ENCODE measurements at regions not wholly inside any gene's neighbourhood (a gene's known extent, or its start where the extent isn't known, plus 50 kb on each side); places are given as distances from the start of the nearest gene placed in this dataset.

DNA sequence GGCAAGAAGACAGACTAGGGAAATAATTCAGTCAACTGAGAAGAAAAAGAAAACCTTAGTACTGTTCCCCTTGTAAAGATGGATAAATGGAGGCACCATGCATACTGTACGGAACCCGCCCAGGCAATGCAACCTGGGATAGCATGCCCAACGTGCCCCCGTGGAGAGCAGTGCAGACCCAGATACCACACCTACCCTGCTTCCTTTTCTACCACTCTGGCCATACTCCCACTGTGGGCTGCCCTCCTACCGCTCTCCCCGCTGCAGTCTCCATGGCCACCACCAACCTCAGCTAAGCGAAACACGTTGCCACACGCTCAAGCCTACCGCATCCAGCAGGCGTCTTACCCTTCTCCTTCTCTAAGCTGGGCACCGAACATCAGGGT lies 117.4 kb upstream of the SERPIND1 start:
- no peak for TF ChIP-seq HEYL (CRISPR knock-in tag; IDR thresholded peaks at IDR 0.05)
- TF ChIP-seq, protein P1, sequence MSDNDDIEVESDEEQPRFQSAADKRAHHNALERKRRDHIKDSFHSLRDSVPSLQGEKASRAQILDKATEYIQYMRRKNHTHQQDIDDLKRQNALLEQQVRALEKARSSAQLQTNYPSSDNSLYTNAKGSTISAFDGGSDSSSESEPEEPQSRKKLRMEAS (IDR thresholded peaks at IDR 0.05): no peak
- no peak for TF ChIP-seq POLR2A (IDR thresholded peaks at IDR 0.05; ENCODE audit: low read length)
- TF ChIP-seq, protein P2, sequence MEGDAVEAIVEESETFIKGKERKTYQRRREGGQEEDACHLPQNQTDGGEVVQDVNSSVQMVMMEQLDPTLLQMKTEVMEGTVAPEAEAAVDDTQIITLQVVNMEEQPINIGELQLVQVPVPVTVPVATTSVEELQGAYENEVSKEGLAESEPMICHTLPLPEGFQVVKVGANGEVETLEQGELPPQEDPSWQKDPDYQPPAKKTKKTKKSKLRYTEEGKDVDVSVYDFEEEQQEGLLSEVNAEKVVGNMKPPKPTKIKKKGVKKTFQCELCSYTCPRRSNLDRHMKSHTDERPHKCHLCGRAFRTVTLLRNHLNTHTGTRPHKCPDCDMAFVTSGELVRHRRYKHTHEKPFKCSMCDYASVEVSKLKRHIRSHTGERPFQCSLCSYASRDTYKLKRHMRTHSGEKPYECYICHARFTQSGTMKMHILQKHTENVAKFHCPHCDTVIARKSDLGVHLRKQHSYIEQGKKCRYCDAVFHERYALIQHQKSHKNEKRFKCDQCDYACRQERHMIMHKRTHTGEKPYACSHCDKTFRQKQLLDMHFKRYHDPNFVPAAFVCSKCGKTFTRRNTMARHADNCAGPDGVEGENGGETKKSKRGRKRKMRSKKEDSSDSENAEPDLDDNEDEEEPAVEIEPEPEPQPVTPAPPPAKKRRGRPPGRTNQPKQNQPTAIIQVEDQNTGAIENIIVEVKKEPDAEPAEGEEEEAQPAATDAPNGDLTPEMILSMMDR (IDR thresholded peaks at IDR 0.05): no peak
- TF ChIP-seq JUN (IDR thresholded peaks at IDR 0.05): no peak
- no peak for TF ChIP-seq RNF2 (IDR thresholded peaks at IDR 0.05; ENCODE audit: borderline replicate concordance, low read depth)
- TF ChIP-seq POLR2AphosphoS2 (conservative IDR thresholded peaks at IDR 0.05; ENCODE audit: low read length): no peak
- TF ChIP-seq NR3C1 (IDR thresholded peaks at IDR 0.05): no peak
- no peak for TF ChIP-seq RAD21 (conservative IDR thresholded peaks at IDR 0.05 in 1 of 2, IDR thresholded peaks at IDR 0.05 in 1 of 2)
- no peak for TF ChIP-seq RCOR1 (IDR thresholded peaks at IDR 0.05; ENCODE audit: low read depth, low read length)
- TF ChIP-seq SMC3 (IDR thresholded peaks at IDR 0.05): no peak
- no peak for TF ChIP-seq ZFP36 (IDR thresholded peaks at IDR 0.05; ENCODE audit: borderline replicate concordance, partially characterized antibody)
- no peak for TF ChIP-seq CEBPB (IDR thresholded peaks at IDR 0.05)

Data from A549 (cell line).